GM19043 (cell line): ENCODE measurements at regions not wholly inside any gene's neighbourhood (a gene's known extent, or its start where the extent isn't known, plus 50 kb on each side); places are given as distances from the start of the nearest gene placed in this dataset.

Source experiments
- ATAC-seq: cut with Tn5 transposase; IDR thresholded peaks from one replicate; pipeline ENCODE4 v1.9.1; 2021; ENCODE audit warnings: low read depth; ENCODE audit not compliant: unreplicated experiment

GRCh38 chr12:40614923-40615322 is 77.3 kb upstream of the CNTN1 start:
- no peak for ATAC-seq

GRCh38 chr12:40615590-40615989 is 76.6 kb upstream of the CNTN1 start:
- ATAC-seq = no peak

- no peak for ATAC-seq
Observed at GRCh38 chr12:40616383-40616915, 75.8 kb upstream of the CNTN1 start.

- ATAC-seq = no peak
Observed at GRCh38 chr12:40618636-40619035, 73.6 kb upstream of the CNTN1 start.

DNA sequence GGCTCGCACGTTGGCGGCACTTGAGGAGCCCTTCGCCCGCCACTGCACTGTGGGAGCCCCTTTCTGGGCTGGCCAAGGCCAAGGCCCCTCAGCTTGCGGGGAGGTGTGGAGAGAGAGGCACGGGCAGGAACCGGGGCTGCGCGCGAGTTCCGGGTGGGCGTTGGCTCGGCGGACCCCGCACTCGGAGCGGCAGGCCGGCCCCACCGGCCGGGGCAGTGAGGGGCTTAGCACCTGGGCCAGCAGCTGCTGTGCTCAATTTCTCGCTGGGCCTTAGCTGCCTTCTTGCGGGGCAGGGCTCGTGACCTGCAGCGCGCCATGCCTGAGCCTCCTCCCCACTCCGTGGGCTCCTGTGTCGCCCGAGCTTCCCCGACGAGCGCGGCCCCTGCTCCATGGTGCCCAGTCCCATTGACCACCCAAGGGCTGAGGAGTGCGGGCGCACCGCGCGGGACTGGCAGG is 71.6 kb upstream of the CNTN1 start:
- ATAC-seq = no peak

DNA sequence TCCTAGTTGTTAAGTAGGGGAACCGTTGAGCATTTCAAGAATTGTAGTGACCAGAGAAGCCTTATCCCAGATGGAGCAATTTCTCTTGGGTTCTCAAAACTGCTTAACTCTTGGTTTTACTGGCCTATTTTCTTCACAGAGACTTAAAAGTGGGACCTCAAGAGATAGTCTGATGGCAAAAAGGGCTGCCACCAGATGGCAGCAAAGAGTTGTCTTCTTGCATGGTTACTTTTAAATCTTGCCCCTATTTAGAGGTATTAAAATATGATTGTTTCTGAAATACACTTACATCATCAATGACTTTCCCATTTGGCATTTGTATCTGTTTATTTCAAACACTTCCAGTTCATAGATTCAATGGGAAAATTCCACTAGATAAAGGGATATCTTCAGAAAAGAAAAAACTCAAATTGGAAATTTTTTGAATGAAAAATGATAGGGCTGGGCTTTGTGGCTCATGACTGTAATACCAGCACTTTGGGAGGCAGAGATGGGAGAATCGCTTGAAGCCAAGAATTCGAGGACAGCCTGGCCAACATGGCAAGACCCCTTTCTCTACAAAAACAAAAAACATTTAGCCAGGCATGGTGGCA is 69.9 kb upstream of the CNTN1 start:
- ATAC-seq = no peak

- no peak for ATAC-seq
Observed at GRCh38 chr12:40632171-40632570, 60.1 kb upstream of the CNTN1 start.

GRCh38 chr12:40632933-40633332 is 59.3 kb upstream of the CNTN1 start:
- ATAC-seq = no peak

DNA sequence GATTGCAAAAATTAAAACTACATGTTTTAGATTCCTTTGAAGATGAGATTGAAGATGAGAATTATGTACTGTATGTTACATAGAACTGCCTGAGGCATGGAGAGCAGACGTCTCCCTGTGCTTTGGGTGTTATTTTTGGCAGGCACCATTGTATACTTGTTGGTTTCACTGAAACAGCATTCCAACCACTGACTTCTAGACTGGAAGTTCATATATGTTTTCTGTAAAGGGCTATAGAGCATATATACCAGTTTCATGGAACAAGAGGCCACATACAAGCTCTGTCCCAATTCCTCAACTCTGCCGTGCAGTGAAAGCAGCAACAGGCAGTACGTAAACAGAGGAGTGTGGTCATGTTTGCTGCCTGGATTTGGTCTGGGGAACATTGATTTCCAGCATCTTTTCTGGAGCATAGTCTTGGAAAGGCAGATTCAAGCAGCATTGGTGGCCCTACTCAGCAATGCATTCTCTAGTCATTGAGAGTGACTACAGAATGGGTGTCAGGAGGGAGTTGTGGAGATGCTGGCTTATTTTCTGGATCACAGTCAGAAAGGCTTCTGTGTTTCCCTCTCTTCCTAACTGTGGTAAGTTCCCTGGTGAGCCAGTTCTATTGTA is 57.6 kb upstream of the CNTN1 start:
- no peak for ATAC-seq

GRCh38 chr12:40635141-40635731 is 57.0 kb upstream of the CNTN1 start:
- ATAC-seq = no peak
